Astrocyte of the cerebellum (primary cell): ENCODE measurements at regions not wholly inside any gene's neighbourhood (a gene's known extent, or its start where the extent isn't known, plus 50 kb on each side); places are given as distances from the start of the nearest gene placed in this dataset.

Source experiments
- DNase-seq: peaks from one replicate; pipeline ENCODE4 v3.0.0-alpha.2; 2011; ENCODE audit warnings: low read depth
- H3K4me3 ChIP-seq: 2 replicates; pipeline ENCODE4 v1.5.1; 2011; ENCODE audit warnings: mild to moderate bottlenecking, low read depth, low read length, moderate library complexity
- CTCF ChIP-seq: IDR thresholded peaks from 2 replicates; pipeline ENCODE4 v1.5.1; 2012; ENCODE audit warnings: low read length, low read depth, moderate library complexity, mild to moderate bottlenecking; ENCODE audit errors: missing control alignments
- in situ Hi-C: cut with HindIII; loops from 2 replicates; pipeline ENCODE4 v1.10.0; 2017; ENCODE audit warnings: low sequenced_read_pairs

GRCh38 chr6:56865081-56865875, 89.6 kb upstream of the BEND6 start:
- in situ Hi-C loops: no loop called here
- TF ChIP-seq CTCF: no peak
- H3K4me3 ChIP-seq: no peak overlapping the region
- no peak for DNase-seq

GRCh38 chr6:56864171-56864616, 90.7 kb upstream of the BEND6 start:
- TF ChIP-seq CTCF: no peak
- DNase-seq: no peak
- in situ Hi-C loops: no loop called here
- no peak overlapping the region for H3K4me3 ChIP-seq

- TF ChIP-seq CTCF: no peak
- in situ Hi-C loops: no loop called here
- H3K4me3 ChIP-seq: no peak overlapping the region
- no peak for DNase-seq
Observed at GRCh38 chr6:56863366-56863765, 91.5 kb upstream of the BEND6 start.

- no peak for DNase-seq
- in situ Hi-C loops: no loop called here
- TF ChIP-seq CTCF: no peak
- H3K4me3 ChIP-seq: no peak overlapping the region
Observed at GRCh38 chr6:56862415-56863175, 92.3 kb upstream of the BEND6 start.

- H3K4me3 ChIP-seq: no peak overlapping the region
- TF ChIP-seq CTCF: no peak
- no peak for DNase-seq
- in situ Hi-C loops: no loop called here
Observed at GRCh38 chr6:56860475-56860874, 94.4 kb upstream of the BEND6 start.

- no peak overlapping the region for H3K4me3 ChIP-seq
- DNase-seq: peak; percentile 47
- TF ChIP-seq CTCF: no peak
- in situ Hi-C loops: no loop called here
Observed at GRCh38 chr6:56856036-56856580, 98.8 kb upstream of the BEND6 start.
